ENCODE measurements at regions not wholly inside any gene's neighbourhood (a gene's known extent, or its start where the extent isn't known, plus 50 kb on each side); places are given as distances from the start of the nearest gene placed in this dataset.

- DNase-seq (no peak), ATAC-seq (no peak)
- H3K27me3 Mint-ChIP-seq (ENCODE audit: low read depth) = peaks cover 11% of the 10 kb centered on the region
- H3K4me1 Mint-ChIP-seq (ENCODE audit: low read depth) = no peaks in the 10 kb centered on the region
- H3K27ac Mint-ChIP-seq = no peak overlapping the region
- no peaks in the 10 kb centered on the region for H3K9me3 Mint-ChIP-seq (ENCODE audit: insufficient read depth)
- CTCF ChIA-PET = no interaction called here
- no peak overlapping the region for H3K4me3 Mint-ChIP-seq
- POLR2A ChIA-PET = no interaction called here
- no peaks in the 10 kb centered on the region for H3K36me3 Mint-ChIP-seq (ENCODE audit: low read depth)
These were observed 101.5 kb upstream of the EGR2 start for GRCh38 chr10:62917475-62918238.

- Mint-ChIP-seq H3K9me3 (ENCODE audit: insufficient read depth) (no peaks in the 10 kb centered on the region), H3K36me3 (ENCODE audit: low read depth) (no peaks in the 10 kb centered on the region), H3K4me1 (ENCODE audit: low read depth) (no peaks in the 10 kb centered on the region), H3K4me3 (no peak overlapping the region), H3K27ac (no peak overlapping the region), H3K27me3 (ENCODE audit: low read depth) (peaks cover 11% of the 10 kb centered on the region)
- DNase-seq (no peak), ATAC-seq (no peak)
- ChIA-PET CTCF (interaction anchor here (1.4 kb wide), 1 partner anchor 10 kb away, joined by 3 read pairs; no protein-coding TSS in a partner anchor), POLR2A (no interaction called here)
These were observed 100.0 kb upstream of the EGR2 start for GRCh38 chr10:62916141-62916603.

- ChIA-PET POLR2A (no interaction called here), CTCF (interaction anchor here (1.4 kb wide), 1 partner anchor 9 kb away, joined by 3 read pairs; no protein-coding TSS in a partner anchor)
- H3K27ac Mint-ChIP-seq = no peak overlapping the region
- H3K4me1 Mint-ChIP-seq (ENCODE audit: low read depth) = no peaks in the 10 kb centered on the region
- H3K27me3 Mint-ChIP-seq (ENCODE audit: low read depth) = peaks cover 11% of the 10 kb centered on the region
- no peak for ATAC-seq
- no peaks in the 10 kb centered on the region for H3K9me3 Mint-ChIP-seq (ENCODE audit: insufficient read depth)
- DNase-seq = no peak
- no peaks in the 10 kb centered on the region for H3K36me3 Mint-ChIP-seq (ENCODE audit: low read depth)
- no peak overlapping the region for H3K4me3 Mint-ChIP-seq
These were observed 99.0 kb upstream of the EGR2 start for GRCh38 chr10:62915158-62915557.

GRCh38 chr10:62912086-62912485 is 95.9 kb upstream of the EGR2 start:
- no peaks in the 10 kb centered on the region for H3K36me3 Mint-ChIP-seq (ENCODE audit: low read depth)

GRCh38 chr10:62911210-62911963 is 95.2 kb upstream of the EGR2 start:
- H3K27me3 Mint-ChIP-seq (ENCODE audit: low read depth) = peaks cover 10% of the 10 kb centered on the region
- no peak for DNase-seq
- H3K4me1 Mint-ChIP-seq (ENCODE audit: low read depth) = no peaks in the 10 kb centered on the region
- H3K36me3 Mint-ChIP-seq (ENCODE audit: low read depth) = no peaks in the 10 kb centered on the region
- no peaks in the 10 kb centered on the region for H3K9me3 Mint-ChIP-seq (ENCODE audit: insufficient read depth)
- no peak for ATAC-seq
- POLR2A ChIA-PET = no interaction called here
- CTCF ChIA-PET = interaction anchor here (1.3 kb wide), 1 partner anchor 13 kb away, joined by 3 read pairs; no protein-coding TSS in a partner anchor
- no peak overlapping the region for H3K4me3 Mint-ChIP-seq
- H3K27ac Mint-ChIP-seq = no peak overlapping the region

More at GRCh38 chr10:62912086-62912485, 95.9 kb upstream of the EGR2 start:
- Mint-ChIP-seq H3K4me3 (no peak overlapping the region), H3K27ac (no peak overlapping the region), H3K4me1 (ENCODE audit: low read depth) (no peaks in the 10 kb centered on the region), H3K9me3 (ENCODE audit: insufficient read depth) (no peaks in the 10 kb centered on the region), H3K27me3 (ENCODE audit: low read depth) (peaks cover 10% of the 10 kb centered on the region)
- ATAC-seq (no peak), DNase-seq (no peak)
- CTCF ChIA-PET = interaction anchor here (1.3 kb wide), 1 partner anchor 14 kb away, joined by 3 read pairs; no protein-coding TSS in a partner anchor
- POLR2A ChIA-PET = no interaction called here

- H3K27ac Mint-ChIP-seq = no peak overlapping the region
- DNase-seq = no peak
- ATAC-seq = no peak
- POLR2A ChIA-PET = no interaction called here
- no peaks in the 10 kb centered on the region for H3K9me3 Mint-ChIP-seq (ENCODE audit: insufficient read depth)
- H3K27me3 Mint-ChIP-seq (ENCODE audit: low read depth) = peaks cover 2% of the 10 kb centered on the region
- CTCF ChIA-PET = interaction anchor here (0.9 to 1.4 kb wide), 2 partner anchors 12 to 34 kb away, joined by 3 to 4 read pairs; no protein-coding TSS in a partner anchor
- H3K36me3 Mint-ChIP-seq (ENCODE audit: low read depth) = no peaks in the 10 kb centered on the region
- no peaks in the 10 kb centered on the region for H3K4me1 Mint-ChIP-seq (ENCODE audit: low read depth)
- H3K4me3 Mint-ChIP-seq = no peak overlapping the region
These were observed 91.5 kb upstream of the EGR2 start for GRCh38 chr10:62907470-62908212.

- Mint-ChIP-seq H3K27ac (no peak overlapping the region), H3K9me3 (ENCODE audit: insufficient read depth) (no peaks in the 10 kb centered on the region), H3K27me3 (ENCODE audit: low read depth) (peaks cover 2% of the 10 kb centered on the region), H3K4me3 (no peak overlapping the region), H3K4me1 (ENCODE audit: low read depth) (no peaks in the 10 kb centered on the region), H3K36me3 (ENCODE audit: low read depth) (no peaks in the 10 kb centered on the region)
- no peak for DNase-seq
- POLR2A ChIA-PET = no interaction called here
- no peak for ATAC-seq
- CTCF ChIA-PET = no interaction called here
These were observed 88.2 kb upstream of the EGR2 start for GRCh38 chr10:62904281-62904875.

- CTCF ChIA-PET = no interaction called here
These were observed 87.7 kb upstream of the EGR2 start for GRCh38 chr10:62903828-62904227.

GRCh38 chr10:62900829-62901571 is 84.8 kb upstream of the EGR2 start:
- Mint-ChIP-seq H3K27ac (no peak overlapping the region), H3K4me3 (no peak overlapping the region), H3K27me3 (ENCODE audit: low read depth) (no peaks in the 10 kb centered on the region), H3K36me3 (ENCODE audit: low read depth) (no peaks in the 10 kb centered on the region), H3K4me1 (ENCODE audit: low read depth) (no peaks in the 10 kb centered on the region), H3K9me3 (ENCODE audit: insufficient read depth) (no peaks in the 10 kb centered on the region)
- DNase-seq (no peak), ATAC-seq (no peak)
- POLR2A ChIA-PET = no interaction called here
- CTCF ChIA-PET = no interaction called here

More at GRCh38 chr10:62903828-62904227, 87.7 kb upstream of the EGR2 start:
- Mint-ChIP-seq H3K4me3 (no peak overlapping the region), H3K27me3 (ENCODE audit: low read depth) (peaks cover 2% of the 10 kb centered on the region), H3K4me1 (ENCODE audit: low read depth) (no peaks in the 10 kb centered on the region), H3K27ac (no peak overlapping the region), H3K36me3 (ENCODE audit: low read depth) (no peaks in the 10 kb centered on the region), H3K9me3 (ENCODE audit: insufficient read depth) (no peaks in the 10 kb centered on the region)
- DNase-seq (no peak), ATAC-seq (no peak)
- POLR2A ChIA-PET = no interaction called here

- DNase-seq (no peak), ATAC-seq (no peak)
- Mint-ChIP-seq H3K4me1 (ENCODE audit: low read depth) (no peaks in the 10 kb centered on the region), H3K36me3 (ENCODE audit: low read depth) (no peaks in the 10 kb centered on the region), H3K9me3 (ENCODE audit: insufficient read depth) (no peaks in the 10 kb centered on the region), H3K4me3 (no peak overlapping the region), H3K27ac (no peak overlapping the region), H3K27me3 (ENCODE audit: low read depth) (no peaks in the 10 kb centered on the region)
- ChIA-PET POLR2A (no interaction called here), CTCF (no interaction called here)
These were observed 83.1 kb upstream of the EGR2 start for GRCh38 chr10:62899311-62899710.

- ChIA-PET POLR2A (no interaction called here), CTCF (interaction anchor here (1.4 kb wide), 1 partner anchor 43 kb away, joined by 3 read pairs; no protein-coding TSS in a partner anchor)
- ATAC-seq (no peak), DNase-seq (no peak)
- Mint-ChIP-seq H3K27ac (no peak overlapping the region), H3K9me3 (ENCODE audit: insufficient read depth) (no peaks in the 10 kb centered on the region), H3K27me3 (ENCODE audit: low read depth) (no peaks in the 10 kb centered on the region), H3K4me3 (no peak overlapping the region), H3K36me3 (ENCODE audit: low read depth) (no peaks in the 10 kb centered on the region), H3K4me1 (ENCODE audit: low read depth) (no peaks in the 10 kb centered on the region)
These were observed 78.9 kb upstream of the EGR2 start for GRCh38 chr10:62895063-62895462.
